Liver (tissue), 8 donors: ENCODE measurements at regions not wholly inside any gene's neighbourhood (a gene's known extent, or its start where the extent isn't known, plus 50 kb on each side); places are given as distances from the start of the nearest gene placed in this dataset.
A peak's percentile ranks its signal among the peaks of the same experiment; 100 is the strongest.

Experiments
- DNase-seq: peaks from one replicate; pipeline ENCODE4 v3.0.0-alpha.2; 2017; ENCODE audit warnings: low spot score
- H3K27ac ChIP-seq, 2 donors: one replicate each; pipeline ENCODE4 v1.7.0; 2013; ENCODE audit warnings: inconsistent platforms in 2 of 2, low read length in 2 of 2, control low read depth in 1 of 2, low read depth in 1 of 2, mild to moderate bottlenecking in 1 of 2
- H3K27me3 ChIP-seq, 4 donors: one replicate each; pipeline versions ENCODE4 v1.6.1 to v1.7.0; 2013; ENCODE audit warnings: low read length in 3 of 4, inconsistent platforms in 1 of 4, mild to moderate bottlenecking in 1 of 4, moderate library complexity in 1 of 4; ENCODE audit not compliant: control insufficient read depth in 4 of 4, insufficient read depth in 4 of 4
- H3K36me3 ChIP-seq, 4 donors: one replicate each; pipeline versions ENCODE4 v1.6.1 to v1.7.0; 2013; ENCODE audit warnings: low read length in 3 of 4, mild to moderate bottlenecking in 3 of 4, low read depth in 1 of 4, moderate library complexity in 1 of 4; ENCODE audit not compliant: control insufficient read depth in 4 of 4, insufficient read depth in 3 of 4
- H3K4me1 ChIP-seq, 4 donors: one replicate each; pipeline versions ENCODE4 v1.6.1 to v1.7.0; 2013; ENCODE audit warnings: low read length in 3 of 4, mild to moderate bottlenecking in 3 of 4, moderate library complexity in 1 of 4; ENCODE audit not compliant: control insufficient read depth in 4 of 4, insufficient read depth in 4 of 4
- H3K4me3 ChIP-seq, 3 donors: one replicate each; pipeline versions ENCODE4 v1.6.1 to v1.7.0; 2013; ENCODE audit warnings: low read length in 3 of 3, control low read depth in 1 of 3, low read depth in 1 of 3, mild to moderate bottlenecking in 1 of 3
- H3K9ac ChIP-seq, 2 donors: one replicate each; pipeline ENCODE4 v1.7.0; 2013; ENCODE audit warnings: low read length in 2 of 2, mild to moderate bottlenecking in 2 of 2, moderate library complexity in 2 of 2, control low read depth in 1 of 2, low read depth in 1 of 2
- H3K9me3 ChIP-seq, 4 donors: one replicate each; pipeline versions ENCODE4 v1.6.1 to v1.7.0; 2013; ENCODE audit warnings: low read length in 3 of 4; ENCODE audit not compliant: control insufficient read depth in 4 of 4
- ATF3 ChIP-seq: IDR thresholded peaks from 2 replicates; pipeline ENCODE4 v1.6.1; 2016; ENCODE audit warnings: antibody characterized with exemption
- EGR1 ChIP-seq, 2 donors: IDR thresholded peaks; 2 replicates each; pipeline ENCODE4 v1.6.1; 2016 to 2018; ENCODE audit warnings: antibody characterized with exemption in 2 of 2, low read depth in 2 of 2
- FOXA1 ChIP-seq: IDR thresholded peaks from 2 replicates; pipeline ENCODE4 v1.6.1; 2016; ENCODE audit warnings: antibody characterized with exemption
- GABPA ChIP-seq, 2 donors: IDR thresholded peaks in 1 of 2; conservative IDR thresholded peaks in 1 of 2; 2 replicates each; pipeline ENCODE4 v1.6.1; 2016; ENCODE audit warnings: antibody characterized with exemption in 2 of 2, mild to moderate bottlenecking in 1 of 2, moderate library complexity in 1 of 2
- HNF4A ChIP-seq, 2 donors: conservative IDR thresholded peaks; 2 replicates each; pipeline ENCODE4 v1.6.1; 2016; ENCODE audit warnings: antibody characterized with exemption in 2 of 2, mild to moderate bottlenecking in 2 of 2
- HNF4G ChIP-seq: IDR thresholded peaks from 2 replicates; pipeline ENCODE4 v1.6.1; 2016; ENCODE audit warnings: antibody characterized with exemption
- JUND ChIP-seq, 2 donors: IDR thresholded peaks; 2 replicates each; pipeline ENCODE4 v1.6.1; 2016; ENCODE audit warnings: antibody characterized with exemption in 2 of 2
- NR2F2 ChIP-seq: IDR thresholded peaks from 2 replicates; pipeline ENCODE4 v1.6.1; 2016; ENCODE audit warnings: antibody characterized with exemption
- RAD21 ChIP-seq, 2 donors: IDR thresholded peaks; 2 replicates each; pipeline ENCODE4 v1.6.1; 2016; ENCODE audit warnings: antibody characterized with exemption in 2 of 2, mild to moderate bottlenecking in 2 of 2
- REST ChIP-seq: IDR thresholded peaks from 2 replicates; pipeline ENCODE4 v1.6.1; 2016; ENCODE audit warnings: antibody characterized with exemption, mild to moderate bottlenecking
- RXRA ChIP-seq, 2 donors: IDR thresholded peaks; 2 replicates each; pipeline ENCODE4 v1.6.1; 2017 to 2018; ENCODE audit warnings: antibody characterized with exemption in 2 of 2, mild to moderate bottlenecking in 1 of 2
- SP1 ChIP-seq: IDR thresholded peaks from 2 replicates; pipeline ENCODE4 v1.6.1; 2018; ENCODE audit warnings: antibody characterized with exemption, mild to moderate bottlenecking
- TAF1 ChIP-seq: conservative IDR thresholded peaks from 2 replicates; pipeline ENCODE4 v1.6.1; 2016; ENCODE audit warnings: antibody characterized with exemption, mild to moderate bottlenecking
- YY1 ChIP-seq: IDR thresholded peaks from 2 replicates; pipeline ENCODE4 v1.6.1; 2016; ENCODE audit warnings: antibody characterized with exemption, mild to moderate bottlenecking
- WGBS: extraction: QIAGEN DNeasy Blood & Tissue Kit; methylation state at CpG from one replicate; pipeline ENCODE4 v1.1.7; 2013; 5-methylcytosine and 5-hydroxymethylcytosine counted together
- TF ChIP-seq, protein P1 (sequence below): fragments of 150-350 bp; IDR thresholded peaks from 2 replicates; pipeline ENCODE4 v1.5.1; 2017; ENCODE audit warnings: improper control_type of control experiment, low read depth, low read length; ENCODE audit not compliant: missing input control
- TF ChIP-seq, protein P2 (sequence below): IDR thresholded peaks from 2 replicates; pipeline ENCODE4 v1.6.1; 2016; ENCODE audit warnings: antibody characterized with exemption
- donor health status: healthy.
- donor health status: healthy.
- donor health status: healthy.
- donor health status: healthy.
- donor health status: healthy.

DNA sequence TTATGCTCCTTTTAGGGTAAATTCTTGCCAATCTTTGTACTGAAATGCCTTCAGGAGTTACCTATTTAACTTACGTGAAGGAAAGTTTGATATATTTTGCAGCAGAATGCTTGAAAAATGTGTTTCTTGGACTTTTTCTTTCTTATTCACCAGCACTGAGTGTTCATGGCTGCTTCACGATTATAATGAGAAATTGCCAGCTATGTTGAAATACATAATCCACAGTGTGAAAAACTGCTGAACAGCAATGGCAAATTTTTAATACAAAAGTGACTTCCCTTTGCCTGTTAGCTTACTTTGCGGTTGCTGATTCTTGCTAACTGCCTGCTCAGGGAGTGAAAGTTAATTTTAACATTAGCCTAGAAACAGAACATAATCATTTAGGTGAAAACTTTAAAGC lies 153.8 kb upstream of the SLC4A4 start:
- Histone ChIP-seq H3K4me3 (no peak overlapping the region), H3K27ac (peak overlapping the region in 1 of 2 donors; percentile 21), H3K36me3 (no peaks in the 10 kb centered on the region), H3K9me3 (no peaks in the 10 kb centered on the region), H3K9ac (peak overlapping the region in 1 of 2 donors; percentile 23), H3K4me1 (peaks cover 0 to 27% (median 15%) of the 10 kb centered on the region in 4 donors), H3K27me3 (no peaks in the 10 kb centered on the region)
- 60% methylated on average over 3 of the region's 3 CpGs for WGBS
- no peak for DNase-seq
- TF ChIP-seq HNF4A (conservative IDR thresholded peaks at IDR 0.05), result no peak
- no peak for TF ChIP-seq SP1
- TF ChIP-seq NR2F2, result no peak

- 2% methylated on average over 11 of the region's 11 CpGs for WGBS
- Histone ChIP-seq H3K27me3 (no peaks in the 10 kb centered on the region), H3K27ac (peak overlapping the region; percentile 76 to 81), H3K9me3 (no peaks in the 10 kb centered on the region), H3K9ac (peak overlapping the region; percentile 39 to 84), H3K4me1 (peaks cover 0 to 27% (median 15%) of the 10 kb centered on the region in 4 donors), H3K4me3 (peak overlapping the region; percentile 27 to 84 (median 33)), H3K36me3 (no peaks in the 10 kb centered on the region)
- no peak for DNase-seq
- TF ChIP-seq RAD21 (IDR thresholded peaks at IDR 0.05) (peak in 1 of 2 donors; percentile 36), HNF4A (conservative IDR thresholded peaks at IDR 0.05) (peak in 1 of 2 donors; percentile 31), YY1 (no peak)
Measured at GRCh38 chr4:71186257-71186565, 152.6 kb upstream of the SLC4A4 start.

GRCh38 chr4:71186566-71187403 lies 152.0 kb upstream of the SLC4A4 start:
- Histone ChIP-seq H3K4me3 (peak overlapping the region; percentile 69 to 84 (median 76)), H3K9me3 (no peaks in the 10 kb centered on the region), H3K4me1 (peaks cover 0 to 27% (median 15%) of the 10 kb centered on the region in 4 donors), H3K27ac (peak overlapping the region; percentile 81 to 89), H3K36me3 (no peaks in the 10 kb centered on the region), H3K9ac (peak overlapping the region in 1 of 2 donors; percentile 10), H3K27me3 (no peaks in the 10 kb centered on the region)
- WGBS, result under 1% methylated on average over 105 of the region's 105 CpGs
- peak; percentile 38 for DNase-seq
- TF ChIP-seq RXRA (IDR thresholded peaks at IDR 0.05) (no peak), JUND (IDR thresholded peaks at IDR 0.05) (no peak), TAF1 (no peak), RAD21 (IDR thresholded peaks at IDR 0.05) (peak in 1 of 2 donors; percentile 14), EGR1 (IDR thresholded peaks at IDR 0.05; ENCODE audit: low read depth in 2 of 2) (no peak), REST (peak; percentile 62), GABPA (IDR thresholded peaks at IDR 0.05 in 1 of 2, conservative IDR thresholded peaks at IDR 0.05 in 1 of 2) (no peak), YY1 (peak; percentile 93), SP1 (no peak), HNF4G (no peak), FOXA1 (no peak), HNF4A (conservative IDR thresholded peaks at IDR 0.05) (no peak), ATF3 (no peak)
- TF ChIP-seq, protein P1, sequence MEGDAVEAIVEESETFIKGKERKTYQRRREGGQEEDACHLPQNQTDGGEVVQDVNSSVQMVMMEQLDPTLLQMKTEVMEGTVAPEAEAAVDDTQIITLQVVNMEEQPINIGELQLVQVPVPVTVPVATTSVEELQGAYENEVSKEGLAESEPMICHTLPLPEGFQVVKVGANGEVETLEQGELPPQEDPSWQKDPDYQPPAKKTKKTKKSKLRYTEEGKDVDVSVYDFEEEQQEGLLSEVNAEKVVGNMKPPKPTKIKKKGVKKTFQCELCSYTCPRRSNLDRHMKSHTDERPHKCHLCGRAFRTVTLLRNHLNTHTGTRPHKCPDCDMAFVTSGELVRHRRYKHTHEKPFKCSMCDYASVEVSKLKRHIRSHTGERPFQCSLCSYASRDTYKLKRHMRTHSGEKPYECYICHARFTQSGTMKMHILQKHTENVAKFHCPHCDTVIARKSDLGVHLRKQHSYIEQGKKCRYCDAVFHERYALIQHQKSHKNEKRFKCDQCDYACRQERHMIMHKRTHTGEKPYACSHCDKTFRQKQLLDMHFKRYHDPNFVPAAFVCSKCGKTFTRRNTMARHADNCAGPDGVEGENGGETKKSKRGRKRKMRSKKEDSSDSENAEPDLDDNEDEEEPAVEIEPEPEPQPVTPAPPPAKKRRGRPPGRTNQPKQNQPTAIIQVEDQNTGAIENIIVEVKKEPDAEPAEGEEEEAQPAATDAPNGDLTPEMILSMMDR, result no peak
- TF ChIP-seq, protein P2, sequence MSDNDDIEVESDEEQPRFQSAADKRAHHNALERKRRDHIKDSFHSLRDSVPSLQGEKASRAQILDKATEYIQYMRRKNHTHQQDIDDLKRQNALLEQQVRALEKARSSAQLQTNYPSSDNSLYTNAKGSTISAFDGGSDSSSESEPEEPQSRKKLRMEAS, result no peak
